ENCODE measurements at regions not wholly inside any gene's neighbourhood (a gene's known extent, or its start where the extent isn't known, plus 50 kb on each side); places are given as distances from the start of the nearest gene placed in this dataset.
A peak's percentile ranks its signal among the peaks of the same experiment; 100 is the strongest.

DNA sequence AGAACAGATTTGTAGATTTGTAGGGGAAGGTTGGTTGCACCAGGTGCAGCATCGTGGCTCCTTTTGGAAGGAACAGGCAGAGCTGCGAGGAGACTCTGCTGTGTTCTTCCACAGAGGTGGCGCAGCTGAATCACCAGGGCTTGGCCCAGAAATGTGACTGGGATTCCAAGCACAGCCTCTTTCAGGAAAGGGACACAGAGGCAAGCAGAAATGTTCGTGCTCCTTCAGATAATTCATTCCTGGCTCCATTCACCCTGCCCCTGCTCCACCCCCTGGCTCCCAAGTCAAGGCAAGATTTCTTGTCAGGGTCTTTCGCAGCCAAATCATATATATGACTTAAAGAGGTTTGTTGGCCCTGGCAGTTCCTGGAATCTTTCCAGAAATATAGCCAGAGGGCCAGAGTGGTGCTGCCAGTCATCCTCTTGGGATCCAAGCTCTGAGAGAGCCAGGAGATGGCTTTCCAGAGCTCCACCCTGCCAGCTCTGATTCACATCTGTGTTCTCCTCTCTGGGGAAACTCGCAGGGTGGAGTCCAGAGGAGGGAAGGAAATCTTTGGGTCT, 203.9 kb upstream of the TANK start:
- no peak for DNase-seq (ENCODE audit: low read depth)

DNA sequence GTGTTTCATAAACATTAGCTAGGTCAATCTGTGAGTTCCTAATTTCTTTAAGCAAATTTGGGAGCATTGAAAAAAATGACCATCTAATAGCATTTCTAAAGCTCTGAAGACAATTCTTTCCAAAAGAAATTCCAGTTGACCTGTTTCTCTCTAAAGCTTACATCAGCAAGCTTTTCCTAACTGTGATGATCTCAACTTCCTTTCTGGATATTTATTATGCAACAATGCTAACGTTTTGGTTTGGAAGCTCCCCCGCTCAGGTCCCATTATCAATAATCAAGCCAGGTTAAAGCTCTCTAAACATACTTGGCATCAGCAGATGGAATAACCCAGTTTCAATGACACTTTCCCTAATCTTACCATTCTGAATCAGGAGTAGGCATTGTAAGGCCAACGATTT, 196.3 kb upstream of the TANK start:
- DNase-seq (ENCODE audit: low read depth), result no peak

GRCh38 chr2:160967523-160967922, 192.7 kb upstream of the TANK start:
- DNase-seq (ENCODE audit: low read depth), result no peak

- no peak for DNase-seq (ENCODE audit: low read depth)
Observed at GRCh38 chr2:160968183-160968582, 192.0 kb upstream of the TANK start.

- peak; percentile 71 for DNase-seq (ENCODE audit: low read depth)
Observed at GRCh38 chr2:160970052-160970965, 189.9 kb upstream of the TANK start.

DNA sequence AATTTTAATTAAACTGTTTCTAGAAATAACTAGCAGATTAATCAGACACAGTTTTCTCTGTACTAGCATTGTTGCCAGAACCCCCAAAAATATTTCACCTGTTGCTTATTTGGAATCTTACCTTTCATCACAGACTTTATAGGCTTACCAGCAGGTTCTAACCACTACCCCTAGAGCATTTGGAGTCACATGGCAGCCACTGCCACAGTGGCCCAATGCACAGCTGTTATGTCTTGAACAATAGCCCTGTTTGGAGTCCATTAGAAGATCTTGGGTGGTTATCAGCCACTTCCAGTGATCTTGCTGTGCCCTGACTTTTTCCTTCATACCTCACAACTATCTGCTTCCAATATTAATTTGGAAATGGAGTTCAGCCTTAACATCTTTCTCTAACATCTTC, 186.2 kb upstream of the TANK start:
- DNase-seq (ENCODE audit: low read depth), result no peak

DNA sequence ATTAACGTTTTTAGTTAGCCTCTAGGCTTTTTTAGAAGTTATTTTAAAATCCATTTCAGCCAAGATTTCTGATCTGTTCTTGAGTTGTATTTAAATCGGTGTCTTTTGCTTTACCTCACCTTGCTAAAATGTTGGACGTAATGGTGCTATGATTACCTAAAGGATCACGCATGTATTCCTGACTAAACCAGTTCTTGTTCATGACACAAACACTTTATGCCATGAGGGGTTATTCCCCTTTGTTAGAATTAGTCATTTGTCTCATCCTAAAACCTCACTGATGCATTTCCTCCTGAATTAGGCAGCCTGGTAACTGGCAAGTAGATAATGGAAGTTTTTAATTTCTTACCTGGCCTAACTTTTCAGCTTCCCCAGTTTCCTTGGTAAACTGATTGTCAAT, 185.4 kb upstream of the TANK start:
- no peak for DNase-seq (ENCODE audit: low read depth)

DNA sequence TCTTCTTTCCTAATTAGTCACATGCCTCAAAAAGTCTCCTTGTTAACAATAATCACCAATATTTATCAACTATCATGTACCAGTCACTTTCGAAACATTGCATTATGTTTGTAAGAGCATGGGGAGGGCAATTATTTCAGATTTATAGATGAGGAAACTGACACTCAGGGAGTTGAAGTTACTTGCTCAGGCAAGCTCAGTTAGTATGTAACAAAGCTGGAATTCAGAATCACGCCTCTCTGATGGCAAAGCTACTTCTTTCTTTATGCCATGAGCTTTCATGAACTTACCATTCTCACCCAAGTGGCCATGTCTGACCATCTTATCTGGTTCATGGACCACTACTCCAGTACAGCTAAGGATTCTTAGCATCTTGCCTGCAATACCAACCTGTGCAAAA, 183.4 kb upstream of the TANK start:
- DNase-seq (ENCODE audit: low read depth), result no peak

DNA sequence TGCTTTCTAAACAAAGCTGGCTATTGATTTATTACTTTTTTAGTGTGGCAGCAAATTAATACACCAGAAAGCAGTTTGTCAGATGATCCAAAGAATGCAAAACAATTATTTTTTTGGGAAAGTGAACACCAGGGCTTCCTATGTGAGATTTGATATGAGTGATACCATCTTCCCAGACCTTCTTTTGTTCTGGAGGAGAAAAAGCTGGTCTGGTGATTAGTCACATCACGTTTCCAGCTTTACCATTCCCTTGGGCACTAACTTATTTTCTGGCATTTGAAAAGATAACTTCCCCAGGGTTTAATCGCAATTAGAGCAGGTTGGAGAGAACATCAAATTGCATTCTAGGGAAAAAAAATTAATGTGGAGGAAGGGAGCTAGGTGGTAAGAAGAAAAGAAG, 182.9 kb upstream of the TANK start:
- DNase-seq (ENCODE audit: low read depth), result no peak

DNA sequence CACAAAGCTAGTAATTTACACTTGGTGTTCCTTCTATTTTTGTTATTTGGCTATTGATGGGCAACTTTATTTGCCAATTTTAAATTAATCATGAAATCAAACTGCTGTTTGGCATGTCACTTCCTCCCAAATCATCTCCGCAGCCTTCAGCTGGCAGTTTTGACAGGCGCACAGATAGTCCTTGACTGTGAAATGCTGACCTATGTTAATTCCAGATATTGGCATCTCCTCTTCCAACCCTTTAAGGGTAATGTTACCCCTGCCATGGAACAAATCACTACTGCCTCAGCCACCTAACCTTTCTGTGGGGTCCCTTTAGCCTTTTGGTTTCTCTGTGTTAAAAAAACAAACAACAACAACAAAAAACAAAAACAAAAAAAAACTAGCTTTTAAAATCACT, 182.4 kb upstream of the TANK start:
- DNase-seq (ENCODE audit: low read depth), result no peak

- no peak for DNase-seq (ENCODE audit: low read depth)
Observed at GRCh38 chr2:160984426-160985077, 175.7 kb upstream of the TANK start.

- no peak for DNase-seq (ENCODE audit: low read depth)
Observed at GRCh38 chr2:160989778-160990177, 170.4 kb upstream of the TANK start.

GRCh38 chr2:160993654-160994061, 166.6 kb upstream of the TANK start:
- no peak for DNase-seq (ENCODE audit: low read depth)

GRCh38 chr2:160994141-160995002, 165.9 kb upstream of the TANK start:
- DNase-seq (ENCODE audit: low read depth), result peak; percentile 76

GRCh38 chr2:160996584-160996983, 163.6 kb upstream of the TANK start:
- DNase-seq (ENCODE audit: low read depth), result no peak

GRCh38 chr2:161004379-161004778, 155.8 kb upstream of the TANK start:
- DNase-seq (ENCODE audit: low read depth), result no peak

DNA sequence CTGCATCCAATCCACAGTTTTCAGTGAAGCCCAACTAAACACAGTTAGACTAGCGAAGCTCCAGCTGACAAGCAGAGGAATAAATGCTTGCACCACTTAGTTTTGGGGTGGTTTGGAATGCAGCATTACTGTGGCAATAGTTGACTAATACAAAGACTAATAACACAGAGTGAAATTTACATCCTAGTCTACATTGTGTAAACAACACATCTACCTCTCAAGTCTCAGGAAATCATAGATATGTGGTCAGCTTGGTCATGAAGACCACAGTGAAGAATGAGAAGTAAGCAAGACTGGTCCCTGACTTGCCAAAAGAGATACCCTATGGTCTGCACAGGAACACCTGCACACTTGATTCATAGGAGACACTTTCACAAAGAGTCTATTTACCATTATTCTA, 155.1 kb upstream of the TANK start:
- DNase-seq (ENCODE audit: low read depth), result no peak

- DNase-seq (ENCODE audit: low read depth), result no peak
Observed at GRCh38 chr2:161008311-161008710, 151.9 kb upstream of the TANK start.

GRCh38 chr2:161010503-161011015, 149.7 kb upstream of the TANK start:
- DNase-seq (ENCODE audit: low read depth), result no peak

DNA sequence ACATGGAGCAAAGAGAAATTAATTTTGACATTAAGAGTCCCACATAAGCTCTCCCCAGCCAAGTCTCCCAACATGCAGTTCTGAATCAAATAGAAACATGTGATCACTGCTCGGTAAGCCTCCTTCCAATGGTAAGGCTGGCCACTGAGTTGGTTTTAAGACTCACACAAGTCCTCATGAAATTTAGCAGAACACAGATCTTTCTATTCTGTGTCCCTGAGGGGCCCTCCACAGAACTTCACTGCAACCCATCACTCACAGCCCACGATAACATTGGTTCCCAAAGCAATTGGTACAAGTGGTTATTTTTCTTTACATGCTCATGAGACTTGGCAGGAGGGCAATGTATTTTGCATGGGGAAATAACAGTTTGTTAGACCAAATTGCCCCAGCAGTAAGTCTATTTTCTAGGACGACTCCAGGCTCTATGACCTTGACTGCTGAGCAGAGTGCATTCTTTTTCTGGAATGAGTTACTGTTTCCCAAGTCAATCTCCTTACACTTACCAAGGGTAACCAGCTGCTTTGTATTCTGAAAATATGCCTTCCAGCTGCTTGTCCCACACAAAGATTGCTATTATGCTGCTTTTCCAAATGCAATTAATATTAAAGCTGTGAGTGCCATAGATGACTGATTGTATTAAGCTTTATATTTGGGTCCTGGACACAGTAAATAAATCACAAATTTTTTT, 142.3 kb upstream of the TANK start:
- no peak for DNase-seq (ENCODE audit: low read depth)

GRCh38 chr2:161019311-161019710, 140.9 kb upstream of the TANK start:
- no peak for DNase-seq (ENCODE audit: low read depth)

Measured in non-pigmented ciliary epithelial cell (primary cell).